ENCODE measurements at regions not wholly inside any gene's neighbourhood (a gene's known extent, or its start where the extent isn't known, plus 50 kb on each side); places are given as distances from the start of the nearest gene placed in this dataset.

- no peak for DNase-seq
Observed at GRCh38 chr9:16314476-16314875, 556.0 kb downstream of the BNC2 start.

- peak; percentile 58 for DNase-seq
Observed at GRCh38 chr9:16315720-16316119, 554.8 kb downstream of the BNC2 start.

- DNase-seq, result no peak
Observed at GRCh38 chr9:16316456-16316855, 554.0 kb downstream of the BNC2 start.

- no peak for DNase-seq
Observed at GRCh38 chr9:16316911-16317817, 553.3 kb downstream of the BNC2 start.

GRCh38 chr9:16318516-16319060 lies 551.9 kb downstream of the BNC2 start:
- DNase-seq, result no peak

- DNase-seq, result no peak
Observed at GRCh38 chr9:16319646-16320045, 550.8 kb downstream of the BNC2 start.

- DNase-seq, result no peak
Observed at GRCh38 chr9:16320338-16320902, 550.0 kb downstream of the BNC2 start.

- DNase-seq, result peak; percentile 36
Observed at GRCh38 chr9:16321461-16322119, 548.9 kb downstream of the BNC2 start.

GRCh38 chr9:16322849-16323248 lies 547.6 kb downstream of the BNC2 start:
- DNase-seq, result no peak

GRCh38 chr9:16325966-16326365 lies 544.5 kb downstream of the BNC2 start:
- no peak for DNase-seq

GRCh38 chr9:16328349-16328748 lies 542.1 kb downstream of the BNC2 start:
- peak; percentile 35 for DNase-seq

GRCh38 chr9:16329671-16330113 lies 540.8 kb downstream of the BNC2 start:
- DNase-seq, result peak; percentile 85

- DNase-seq, result no peak
Observed at GRCh38 chr9:16331031-16331430, 539.4 kb downstream of the BNC2 start.

GRCh38 chr9:16331527-16331926 lies 538.9 kb downstream of the BNC2 start:
- no peak for DNase-seq

- DNase-seq, result no peak
Observed at GRCh38 chr9:16333691-16334090, 536.8 kb downstream of the BNC2 start.

- peak; percentile 98 for DNase-seq
Observed at GRCh38 chr9:16335788-16336580, 534.5 kb downstream of the BNC2 start.

GRCh38 chr9:16336833-16337232 lies 533.6 kb downstream of the BNC2 start:
- DNase-seq, result no peak

- DNase-seq, result peak; percentile 77
Observed at GRCh38 chr9:16337322-16338029, 533.0 kb downstream of the BNC2 start.

GRCh38 chr9:16341177-16341576 lies 529.3 kb downstream of the BNC2 start:
- peak; percentile 72 for DNase-seq

- no peak for DNase-seq
Observed at GRCh38 chr9:16342246-16343020, 528.0 kb downstream of the BNC2 start.

Data from fibroblast of skin of abdomen (primary cell).